ENCODE measurements at regions not wholly inside any gene's neighbourhood (a gene's known extent, or its start where the extent isn't known, plus 50 kb on each side); places are given as distances from the start of the nearest gene placed in this dataset.

GRCh38 chr16:60605176-60605575, 1431.1 kb downstream of the CDH8 start:
- Histone ChIP-seq H3K4me2 (ENCODE audit: low read depth, low read length) (no peak overlapping the region), H3K4me1 (ENCODE audit: insufficient read depth, low read length) (no peaks in the 10 kb centered on the region), H3K36me3 (replicated peaks in 1 of 2; ENCODE audit: control insufficient read depth in 1 of 2, insufficient read depth in 2 of 2, low read length in 2 of 2) (no peaks in the 10 kb centered on the region), H3K27ac (ENCODE audit: extremely low read length, insufficient read depth, low read length) (no peak overlapping the region), H3K79me2 (ENCODE audit: insufficient read depth, low read length) (no peaks in the 10 kb centered on the region), H3K9ac (ENCODE audit: insufficient read depth, low read depth, low read length) (no peak overlapping the region), H3K4me3 (replicated peaks in 1 of 3; ENCODE audit: insufficient read depth in 1 of 3, low read depth in 2 of 3, low read length in 3 of 3) (no peak overlapping the region), H2AFZ (ENCODE audit: low read length) (no peak overlapping the region), H4K20me1 (ENCODE audit: insufficient read depth, low read length) (no peaks in the 10 kb centered on the region), H3K9me3 (ENCODE audit: low read length) (peaks cover 82% of the 10 kb centered on the region), H3K27me3 (ENCODE audit: control insufficient read depth in 1 of 2, insufficient read depth in 2 of 2, low read length in 2 of 2) (no peaks in the 10 kb centered on the region)
- FAIRE-seq: no peak
- WGBS (ENCODE audit: low lambda C conversion rate): 16% methylated on average over 3 of the region's 3 CpGs
- POLR2A ChIA-PET: no interaction called here
- TF ChIP-seq REXO4 (CRISPR knock-in tag; IDR thresholded peaks at IDR 0.05; ENCODE audit: borderline replicate concordance) (no peak), MAF1 (CRISPR knock-in tag; IDR thresholded peaks at IDR 0.05; ENCODE audit: borderline replicate concordance) (no peak), SRF (IDR thresholded peaks at IDR 0.05; ENCODE audit: low read depth, low read length) (no peak), AGO1 (IDR thresholded peaks at IDR 0.05; ENCODE audit: low read depth, low read length, poor library complexity, severe bottlenecking) (no peak), HOXA5 (CRISPR knock-in tag; IDR thresholded peaks at IDR 0.05) (no peak), NCOA5 (CRISPR knock-in tag; IDR thresholded peaks at IDR 0.05) (no peak), ZNF503 (CRISPR knock-in tag; IDR thresholded peaks at IDR 0.05) (no peak), DNMT1 (CRISPR knock-in tag; IDR thresholded peaks at IDR 0.05) (no peak), PRDM4 (CRISPR knock-in tag; IDR thresholded peaks at IDR 0.05; ENCODE audit: borderline replicate concordance) (no peak), ZNF556 (CRISPR knock-in tag; IDR thresholded peaks at IDR 0.05; ENCODE audit: borderline replicate concordance) (no peak), ZSCAN5A (CRISPR knock-in tag; IDR thresholded peaks at IDR 0.05; ENCODE audit: borderline replicate concordance) (no peak)
- no peak for DNase-seq (ENCODE audit: low spot score)
- in situ Hi-C loops (cut with HindIII; ENCODE audit: extremely low pct_ligation_motif_present, low pct_unique_long_range_greater_than_20kb) (no loop called here), intact Hi-C loops (cut with micrococcal nuclease; ENCODE audit: unreplicated experiment) (no loop called here)
- CTCF ChIA-PET (ENCODE audit: low intra/inter-chr PET ratio, low total read pairs): no interaction called here
- BruUV-seq (replicated peaks): no TSS peak
- no peak for ATAC-seq

Data from HepG2 (cell line).